ENCODE measurements at regions not wholly inside any gene's neighbourhood (a gene's known extent, or its start where the extent isn't known, plus 50 kb on each side); places are given as distances from the start of the nearest gene placed in this dataset.
"Not testable (repeated sequence)": the region's sequence is repeated elsewhere in the genome, so short reads cannot be mapped to it uniquely, and the experiment has no call there.

DNA sequence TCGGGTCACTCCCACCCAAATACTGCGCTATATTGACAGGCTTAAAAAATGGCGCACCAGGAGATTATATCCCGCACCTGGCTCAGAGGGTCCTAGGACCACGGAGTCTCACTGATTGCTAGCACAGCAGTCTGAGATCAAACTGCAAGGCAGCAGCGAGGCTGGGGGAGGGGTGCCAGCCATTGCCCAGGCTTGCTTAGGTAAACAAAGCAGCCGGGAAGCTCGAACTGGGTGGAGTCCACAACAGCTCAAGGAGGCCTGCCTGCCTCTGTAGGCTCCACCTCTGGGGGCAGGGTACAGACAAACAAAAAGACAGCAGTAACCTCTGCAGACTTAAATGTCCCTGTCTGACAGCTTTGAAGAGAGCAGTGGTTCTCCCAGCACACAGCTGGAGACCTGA, 2277.3 kb upstream of the ACO1 start:
- not testable (repeated sequence) for DNase-seq; H3K27me3 ChIP-seq (ENCODE audit: control insufficient read depth, insufficient read depth, low read length)

DNA sequence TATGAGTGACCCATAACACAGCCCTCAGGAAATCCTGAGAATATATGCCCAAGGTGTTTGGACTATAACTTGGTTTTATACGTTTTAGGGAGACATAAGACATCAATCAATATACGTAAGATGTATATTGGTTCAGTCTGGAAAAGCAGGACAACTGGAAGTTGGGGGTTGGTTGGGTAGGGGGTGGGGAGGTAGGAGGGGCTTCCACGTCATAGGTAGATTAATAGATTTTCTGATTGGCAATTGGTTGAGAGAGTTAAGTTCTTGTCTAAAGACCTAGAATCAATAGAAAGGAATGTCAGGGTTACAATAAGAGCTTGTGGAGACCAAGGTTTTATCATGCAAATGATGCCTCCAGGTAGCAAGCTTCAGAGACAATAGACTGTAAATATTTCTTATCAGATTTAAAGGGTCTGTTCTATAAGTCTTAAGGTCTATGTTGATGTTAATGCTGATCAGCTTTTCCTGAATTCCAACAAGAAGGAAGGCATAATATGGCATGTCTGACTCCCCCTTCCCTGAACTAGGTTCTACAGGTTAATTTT, 2267.7 kb upstream of the ACO1 start:
- Histone ChIP-seq H3K36me3 (replicated peaks; ENCODE audit: control insufficient read depth, insufficient read depth, low read length) (no peaks in the 10 kb centered on the region), H3K27me3 (ENCODE audit: control insufficient read depth, insufficient read depth, low read length) (no peaks in the 10 kb centered on the region), H3K4me3 (ENCODE audit: insufficient read depth, low read depth, low read length) (no peak overlapping the region)
- peak; percentile 2 for DNase-seq

More for the DNA sequence above, 2277.3 kb upstream of the ACO1 start:
- not testable (repeated sequence) for H3K36me3 ChIP-seq (replicated peaks; ENCODE audit: control insufficient read depth, insufficient read depth, low read length); H3K4me3 ChIP-seq (ENCODE audit: insufficient read depth, low read depth, low read length)

GRCh38 chr9:30120666-30121065, 2263.8 kb upstream of the ACO1 start:
- DNase-seq, result no peak
- Histone ChIP-seq H3K36me3 (replicated peaks; ENCODE audit: control insufficient read depth, insufficient read depth, low read length) (no peaks in the 10 kb centered on the region), H3K4me3 (ENCODE audit: insufficient read depth, low read depth, low read length) (no peak overlapping the region), H3K27me3 (ENCODE audit: control insufficient read depth, insufficient read depth, low read length) (no peaks in the 10 kb centered on the region)

- Histone ChIP-seq H3K36me3 (replicated peaks; ENCODE audit: control insufficient read depth, insufficient read depth, low read length) (no peaks in the 10 kb centered on the region), H3K27me3 (ENCODE audit: control insufficient read depth, insufficient read depth, low read length) (no peaks in the 10 kb centered on the region), H3K4me3 (ENCODE audit: insufficient read depth, low read depth, low read length) (no peak overlapping the region)
- no peak for DNase-seq
These were observed 2262.8 kb upstream of the ACO1 start for GRCh38 chr9:30121611-30122010.

GRCh38 chr9:30125881-30126280, 2258.6 kb upstream of the ACO1 start:
- no peak for DNase-seq
- H3K36me3 ChIP-seq (replicated peaks; ENCODE audit: control insufficient read depth, insufficient read depth, low read length), result no peaks in the 10 kb centered on the region
- H3K4me3 ChIP-seq (ENCODE audit: insufficient read depth, low read depth, low read length), result no peak overlapping the region
- H3K27me3 ChIP-seq (ENCODE audit: control insufficient read depth, insufficient read depth, low read length), result no peaks in the 10 kb centered on the region

- no peak for DNase-seq
- no peaks in the 10 kb centered on the region for H3K27me3 ChIP-seq (ENCODE audit: control insufficient read depth, insufficient read depth, low read length)
- H3K4me3 ChIP-seq (ENCODE audit: insufficient read depth, low read depth, low read length), result no peak overlapping the region
- H3K36me3 ChIP-seq (replicated peaks; ENCODE audit: control insufficient read depth, insufficient read depth, low read length), result no peaks in the 10 kb centered on the region
These were observed 2257.1 kb upstream of the ACO1 start for GRCh38 chr9:30127371-30127770.

DNA sequence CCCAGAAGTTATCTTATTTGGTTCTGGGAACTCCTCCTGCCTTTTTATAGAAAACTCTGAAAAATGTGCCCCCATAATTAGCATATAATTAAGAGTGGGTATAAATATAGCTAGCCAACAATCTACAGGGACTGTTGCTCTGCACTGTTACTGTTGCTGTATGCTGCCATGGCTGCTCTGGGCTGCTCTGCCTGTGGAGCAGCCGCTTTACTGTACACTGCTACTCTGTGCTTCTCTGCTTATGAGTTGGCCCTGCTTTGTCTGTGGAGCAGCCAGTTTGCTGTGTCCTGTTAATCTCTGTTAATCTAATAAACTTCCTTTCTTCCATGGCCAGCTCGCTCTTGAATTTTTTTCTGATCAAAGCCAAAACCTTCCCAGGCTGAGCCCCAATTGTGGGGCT, 2244.0 kb upstream of the ACO1 start:
- no peaks in the 10 kb centered on the region for H3K27me3 ChIP-seq (ENCODE audit: control insufficient read depth, insufficient read depth, low read length)
- no peak for DNase-seq
- no peak overlapping the region for H3K4me3 ChIP-seq (ENCODE audit: insufficient read depth, low read depth, low read length)
- H3K36me3 ChIP-seq (replicated peaks; ENCODE audit: control insufficient read depth, insufficient read depth, low read length), result no peaks in the 10 kb centered on the region

DNA sequence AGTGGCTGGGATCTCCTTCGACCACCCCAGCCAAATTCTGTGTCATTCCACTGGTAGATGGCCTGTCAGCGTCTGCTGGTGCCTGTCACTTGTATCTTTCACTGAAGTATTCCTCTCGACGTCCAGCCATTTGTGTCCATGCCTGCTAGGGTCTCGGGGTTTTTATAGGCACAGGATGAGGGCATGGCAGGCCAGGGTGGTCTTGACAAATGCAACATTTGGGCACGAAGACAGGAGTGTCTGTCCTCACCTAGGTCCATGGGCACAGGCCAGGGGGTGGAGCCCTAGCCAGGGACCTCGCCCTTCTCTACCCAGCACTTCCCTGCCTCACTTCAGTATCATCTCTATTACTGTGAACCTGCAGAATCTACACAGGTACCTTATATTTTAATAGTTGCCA, 2223.9 kb upstream of the ACO1 start:
- Histone ChIP-seq H3K27me3 (ENCODE audit: control insufficient read depth, insufficient read depth, low read length) (no peaks in the 10 kb centered on the region), H3K4me3 (ENCODE audit: insufficient read depth, low read depth, low read length) (no peak overlapping the region), H3K36me3 (replicated peaks; ENCODE audit: control insufficient read depth, insufficient read depth, low read length) (no peaks in the 10 kb centered on the region)
- no peak for DNase-seq

DNA sequence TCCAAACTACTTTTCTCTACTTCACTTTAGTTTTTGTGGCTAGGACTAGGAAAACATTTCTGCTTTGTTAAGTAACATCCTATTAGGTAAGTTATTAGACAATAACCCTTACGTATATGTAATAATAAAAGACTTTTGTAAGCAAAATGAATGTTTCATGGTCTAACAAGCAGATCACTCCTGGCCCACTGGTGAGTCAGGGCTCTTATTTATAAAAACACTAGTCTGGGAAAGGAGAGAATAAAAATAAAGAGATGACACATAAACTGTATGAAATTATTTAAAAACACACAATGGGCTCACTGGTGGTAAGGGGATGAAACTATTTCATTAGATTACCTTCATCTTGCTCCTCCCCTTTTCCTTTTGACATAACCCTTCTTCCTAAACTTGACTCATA, 2212.2 kb upstream of the ACO1 start:
- no peak overlapping the region for H3K4me3 ChIP-seq (ENCODE audit: insufficient read depth, low read depth, low read length)
- no peak for DNase-seq
- H3K27me3 ChIP-seq (ENCODE audit: control insufficient read depth, insufficient read depth, low read length), result no peaks in the 10 kb centered on the region
- no peaks in the 10 kb centered on the region for H3K36me3 ChIP-seq (replicated peaks; ENCODE audit: control insufficient read depth, insufficient read depth, low read length)

- no peak overlapping the region for H3K4me3 ChIP-seq (ENCODE audit: insufficient read depth, low read depth, low read length)
- no peak for DNase-seq
- H3K36me3 ChIP-seq (replicated peaks; ENCODE audit: control insufficient read depth, insufficient read depth, low read length), result no peaks in the 10 kb centered on the region
- no peaks in the 10 kb centered on the region for H3K27me3 ChIP-seq (ENCODE audit: control insufficient read depth, insufficient read depth, low read length)
These were observed 2205.8 kb upstream of the ACO1 start for GRCh38 chr9:30178610-30179009.

DNA sequence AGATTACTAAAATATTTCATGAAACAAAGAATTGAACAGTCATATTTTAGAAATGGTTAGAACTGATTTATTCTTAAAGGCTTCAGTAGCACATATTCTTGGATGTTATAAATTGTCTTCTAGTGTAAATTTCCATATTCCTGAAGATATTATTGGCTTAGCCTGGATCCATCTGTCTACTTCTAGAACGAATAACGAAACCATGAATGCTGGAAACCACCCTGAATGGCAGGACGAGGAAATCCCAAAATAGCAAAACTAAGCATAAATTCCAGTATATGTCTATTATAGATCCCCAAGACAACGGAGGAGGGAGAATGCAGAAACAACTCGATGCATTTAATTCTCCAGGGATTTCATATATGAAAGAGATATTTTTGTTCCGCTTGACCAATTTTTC, 2191.0 kb upstream of the ACO1 start:
- Histone ChIP-seq H3K36me3 (replicated peaks; ENCODE audit: control insufficient read depth, insufficient read depth, low read length) (no peaks in the 10 kb centered on the region), H3K4me3 (ENCODE audit: insufficient read depth, low read depth, low read length) (no peak overlapping the region), H3K27me3 (ENCODE audit: control insufficient read depth, insufficient read depth, low read length) (no peaks in the 10 kb centered on the region)
- no peak for DNase-seq

- DNase-seq, result no peak
- Histone ChIP-seq H3K4me3 (ENCODE audit: insufficient read depth, low read depth, low read length) (no peak overlapping the region), H3K27me3 (ENCODE audit: control insufficient read depth, insufficient read depth, low read length) (no peaks in the 10 kb centered on the region), H3K36me3 (replicated peaks; ENCODE audit: control insufficient read depth, insufficient read depth, low read length) (no peaks in the 10 kb centered on the region)
These were observed 2187.5 kb upstream of the ACO1 start for GRCh38 chr9:30196941-30197340.

GRCh38 chr9:30197453-30197852, 2187.0 kb upstream of the ACO1 start:
- Histone ChIP-seq H3K4me3 (ENCODE audit: insufficient read depth, low read depth, low read length) (no peak overlapping the region), H3K36me3 (replicated peaks; ENCODE audit: control insufficient read depth, insufficient read depth, low read length) (no peaks in the 10 kb centered on the region), H3K27me3 (ENCODE audit: control insufficient read depth, insufficient read depth, low read length) (no peaks in the 10 kb centered on the region)
- no peak for DNase-seq

- Histone ChIP-seq H3K4me3 (ENCODE audit: insufficient read depth, low read depth, low read length) (no peak overlapping the region), H3K27me3 (ENCODE audit: control insufficient read depth, insufficient read depth, low read length) (no peaks in the 10 kb centered on the region), H3K36me3 (replicated peaks; ENCODE audit: control insufficient read depth, insufficient read depth, low read length) (no peaks in the 10 kb centered on the region)
- DNase-seq, result no peak
These were observed 2186.5 kb upstream of the ACO1 start for GRCh38 chr9:30197954-30198353.

DNA sequence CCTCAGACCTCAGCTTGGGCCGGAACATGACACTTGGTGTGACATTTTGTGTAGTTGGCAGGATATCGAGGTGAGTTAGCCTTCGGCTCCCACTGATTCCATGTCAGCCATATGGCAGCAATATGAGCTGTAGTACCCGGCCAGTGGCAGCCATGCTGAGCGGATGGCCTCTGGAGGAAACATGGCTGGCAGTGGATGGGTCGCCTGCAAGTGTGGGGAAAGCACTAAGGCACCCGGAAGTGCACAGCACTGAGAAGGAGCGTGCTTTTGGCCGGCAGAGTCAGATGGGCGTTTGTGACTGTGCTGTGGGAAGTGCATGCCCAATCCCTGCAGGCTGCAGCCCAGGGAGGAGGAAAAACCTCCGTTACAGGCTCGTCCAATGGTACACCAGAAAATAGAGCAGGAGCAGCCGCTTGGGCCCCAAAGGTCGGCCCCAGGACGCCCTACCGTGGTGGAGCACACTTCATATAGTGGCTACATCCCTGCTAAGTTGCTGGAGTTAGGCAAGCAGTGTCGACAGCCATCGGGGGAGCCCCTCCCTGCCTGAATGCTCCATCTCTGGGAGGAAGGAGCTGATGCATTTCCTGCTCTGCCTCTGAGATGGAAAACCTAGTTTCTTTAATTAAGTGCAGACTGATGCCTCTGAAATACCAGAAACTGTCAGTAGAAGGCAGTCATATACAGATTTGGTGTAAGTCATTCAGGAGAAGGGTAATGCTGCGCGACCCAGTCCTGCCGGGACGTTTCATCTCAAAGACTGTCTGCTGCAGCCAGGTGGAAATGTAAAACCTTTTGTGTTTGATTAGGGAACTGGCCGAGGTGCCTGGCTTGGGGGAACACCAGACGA, 2185.8 kb upstream of the ACO1 start:
- Histone ChIP-seq H3K36me3 (replicated peaks; ENCODE audit: control insufficient read depth, insufficient read depth, low read length) (no peaks in the 10 kb centered on the region), H3K27me3 (ENCODE audit: control insufficient read depth, insufficient read depth, low read length) (no peaks in the 10 kb centered on the region), H3K4me3 (ENCODE audit: insufficient read depth, low read depth, low read length) (no peak overlapping the region)
- no peak for DNase-seq
